H9 (cell line): ENCODE measurements at regions not wholly inside any gene's neighbourhood (a gene's known extent, or its start where the extent isn't known, plus 50 kb on each side); places are given as distances from the start of the nearest gene placed in this dataset.

Source experiments
- DNase-seq: peaks from one replicate; pipeline ENCODE4 v3.0.0-alpha.2; 2017
- H2AFZ ChIP-seq: one replicate; pipeline ENCODE4 v1.6.1; 2013; ENCODE audit warnings: mild to moderate bottlenecking, low read length, control low read depth, moderate library complexity
- H2AK5ac ChIP-seq: 2 replicates; pipeline ENCODE4 v1.6.1; 2013; ENCODE audit warnings: low read length, control low read depth, mixed read lengths; ENCODE audit not compliant: insufficient read length
- H2BK120ac ChIP-seq: one replicate; pipeline ENCODE4 v1.6.1; 2013; ENCODE audit warnings: low read depth, mild to moderate bottlenecking, low read length, control low read depth, inconsistent platforms; ENCODE audit not compliant: poor library complexity, severe bottlenecking
- H2BK12ac ChIP-seq: 2 replicates; pipeline ENCODE4 v1.6.1; 2013; ENCODE audit warnings: low read length, control low read depth, mixed read lengths, low read depth; ENCODE audit not compliant: insufficient read length
- H2BK15ac ChIP-seq: 2 replicates; pipeline ENCODE4 v1.6.1; 2013; ENCODE audit warnings: low read depth, low read length, control low read depth
- H2BK20ac ChIP-seq: one replicate; pipeline ENCODE4 v1.6.1; 2013; ENCODE audit warnings: low read depth, mild to moderate bottlenecking, low read length, control low read depth, inconsistent platforms; ENCODE audit not compliant: poor library complexity, severe bottlenecking
- H2BK5ac ChIP-seq: 2 replicates; pipeline ENCODE4 v1.6.1; 2013; ENCODE audit warnings: low read length, control low read depth, mixed read lengths; ENCODE audit not compliant: insufficient read length
- H3K14ac ChIP-seq: 2 replicates; pipeline ENCODE4 v1.6.1; 2013; ENCODE audit warnings: low read length, control low read depth; ENCODE audit not compliant: insufficient read depth
- H3K18ac ChIP-seq: 2 replicates; pipeline ENCODE4 v1.6.1; 2013; ENCODE audit warnings: low read depth, mild to moderate bottlenecking, mixed read lengths, low read length, control low read depth; ENCODE audit not compliant: insufficient read length
- H3K23ac ChIP-seq: 2 replicates; pipeline ENCODE4 v1.6.1; 2013; ENCODE audit warnings: low read length, control low read depth, mixed read lengths, low read depth; ENCODE audit not compliant: insufficient read length
- H3K23me2 ChIP-seq: 2 replicates; pipeline ENCODE4 v1.6.1; 2013; ENCODE audit warnings: low read depth, mild to moderate bottlenecking, mixed read lengths, low read length, control low read depth; ENCODE audit not compliant: insufficient read length, poor library complexity, severe bottlenecking
- H3K27ac ChIP-seq: 2 replicates; pipeline ENCODE4 v1.5.1; 2013; ENCODE audit warnings: low read length, control low read depth, mixed read lengths, low read depth; ENCODE audit not compliant: insufficient read length
- H3K27me3 ChIP-seq: 2 replicates; pipeline ENCODE4 v1.6.1; 2013; ENCODE audit warnings: low read length, control low read depth, inconsistent platforms; ENCODE audit not compliant: insufficient read depth
- H3K4ac ChIP-seq: 2 replicates; pipeline ENCODE4 v1.6.1; 2013; ENCODE audit warnings: low read depth, mild to moderate bottlenecking, control low read depth, inconsistent platforms, low read length, moderate library complexity
- H3K4me1 ChIP-seq: 2 replicates; pipeline ENCODE4 v1.6.1; 2013; ENCODE audit warnings: low read length, control low read depth, inconsistent platforms; ENCODE audit not compliant: insufficient read depth
- H3K4me2 ChIP-seq: 2 replicates; pipeline ENCODE4 v1.6.1; 2013; ENCODE audit warnings: low read length, control low read depth, mixed read lengths; ENCODE audit not compliant: insufficient read length, insufficient read depth
- H3K56ac ChIP-seq: 2 replicates; pipeline ENCODE4 v1.6.1; 2013; ENCODE audit warnings: low read depth, mild to moderate bottlenecking, mixed read lengths, low read length, control low read depth; ENCODE audit not compliant: insufficient read length
- H3K79me1 ChIP-seq: 2 replicates; pipeline ENCODE4 v1.6.1; 2013; ENCODE audit warnings: low read depth, mild to moderate bottlenecking, moderate library complexity, low read length, control low read depth, inconsistent platforms; ENCODE audit not compliant: insufficient read depth, poor library complexity, severe bottlenecking
- H3K79me2 ChIP-seq: 2 replicates; pipeline ENCODE4 v1.6.1; 2013; ENCODE audit warnings: low read length, control low read depth, inconsistent platforms; ENCODE audit not compliant: insufficient read depth
- H3K9ac ChIP-seq: 2 replicates; pipeline ENCODE4 v1.6.1; 2013; ENCODE audit warnings: low read length, control low read depth, mixed read lengths; ENCODE audit not compliant: insufficient read length; ENCODE audit errors: extremely low read depth
- H3K9me3 ChIP-seq: one replicate; pipeline ENCODE4 v1.6.1; 2013; ENCODE audit warnings: low read depth, low read length, inconsistent platforms; ENCODE audit not compliant: control insufficient read depth
- H3T11ph ChIP-seq: one replicate; pipeline ENCODE4 v1.6.1; 2013; ENCODE audit warnings: mild to moderate bottlenecking, low read length, control low read depth, inconsistent platforms
- H4K20me1 ChIP-seq: one replicate; pipeline ENCODE4 v1.6.1; 2013; ENCODE audit not compliant: control insufficient read depth, insufficient read length, insufficient read depth
- H4K5ac ChIP-seq: 2 replicates; pipeline ENCODE4 v1.6.1; 2013; ENCODE audit warnings: low read depth, mild to moderate bottlenecking, mixed read lengths, low read length, control low read depth; ENCODE audit not compliant: insufficient read length
- H4K8ac ChIP-seq: replicated peaks from 2 replicates; pipeline ENCODE4 v1.6.1; 2013; ENCODE audit warnings: low read length, control low read depth, mixed read lengths, low read depth; ENCODE audit not compliant: insufficient read length
- H4K91ac ChIP-seq: 2 replicates; pipeline ENCODE4 v1.6.1; 2013; ENCODE audit warnings: low read depth, mild to moderate bottlenecking, moderate library complexity, mixed read lengths, low read length, control low read depth; ENCODE audit not compliant: insufficient read length
- H3K27ac Mint-ChIP-seq, 3 experiments: 2 replicates in 2 of 3; 3 replicates in 1 of 3; pipeline ENCODE4 v1.8.0; 2020 to 2021; ENCODE audit warnings: mixed read lengths in 3 of 3, mild to moderate bottlenecking in 1 of 3, moderate library complexity in 1 of 3
- H3K27me3 Mint-ChIP-seq: 2 replicates; pipeline ENCODE4 v1.8.0; 2021; ENCODE audit warnings: low read depth, mild to moderate bottlenecking, moderate library complexity, mixed read lengths
- H3K36me3 Mint-ChIP-seq, 3 experiments: 2 replicates in 2 of 3; 3 replicates in 1 of 3; pipeline ENCODE4 v1.8.0; 2020 to 2021; ENCODE audit warnings: low read depth in 3 of 3, mixed read lengths in 3 of 3; ENCODE audit not compliant: insufficient read depth in 1 of 3
- H3K4me1 Mint-ChIP-seq, 2 experiments: 2 replicates each; pipeline ENCODE4 v1.8.0; 2020; ENCODE audit warnings: mixed read lengths in 2 of 2
- H3K4me3 Mint-ChIP-seq, 2 experiments: 2 replicates in 1 of 2; 3 replicates in 1 of 2; pipeline ENCODE4 v1.8.0; 2020 to 2021; ENCODE audit warnings: mild to moderate bottlenecking in 2 of 2, mixed read lengths in 2 of 2, moderate library complexity in 1 of 2
- H3K9me3 Mint-ChIP-seq, 2 experiments: 2 replicates in 1 of 2; 3 replicates in 1 of 2; pipeline ENCODE4 v1.8.0; 2020; ENCODE audit warnings: mild to moderate bottlenecking in 2 of 2, mixed read lengths in 2 of 2, moderate library complexity in 1 of 2
- CTCF ChIP-seq: fragments of 200-600 bp; sonication (generic); conservative IDR thresholded peaks from 3 replicates; pipeline ENCODE4 v1.8.0; 2021; ENCODE audit warnings: antibody characterized with exemption, mild to moderate bottlenecking
- WGBS: extraction: QIAGEN DNeasy Blood & Tissue Kit; methylation state at CpG from one replicate; pipeline ENCODE4 v1.1.7; 2013; ENCODE audit warnings: missing lambda C conversion rate, low lambda C conversion rate, mixed read lengths; ENCODE audit not compliant: insufficient read length; ENCODE audit errors: extremely low coverage; 5-methylcytosine and 5-hydroxymethylcytosine counted together

GRCh38 chr16:82337355-82337754 is 167.3 kb upstream of the MPHOSPH6 start:
- no peak overlapping the region for H3K4ac ChIP-seq
- H3K27me3 Mint-ChIP-seq: peaks cover 2% of the 10 kb centered on the region

More at GRCh38 chr16:82337355-82337754, 167.3 kb upstream of the MPHOSPH6 start:
- no peak for TF ChIP-seq CTCF
- Histone ChIP-seq H2BK120ac (no peak overlapping the region), H3K27me3 (no peaks in the 10 kb centered on the region), H3K56ac (no peak overlapping the region), H2AK5ac (no peak overlapping the region), H4K91ac (no peak overlapping the region), H3K9me3 (no peaks in the 10 kb centered on the region), H2BK12ac (no peak overlapping the region), H3K4me1 (no peaks in the 10 kb centered on the region), H3T11ph (no peak overlapping the region), H2BK20ac (no peak overlapping the region), H3K4me2 (no peak overlapping the region), H3K27ac (no peak overlapping the region), H3K23ac (no peak overlapping the region), H3K18ac (no peak overlapping the region), H3K14ac (no peak overlapping the region), H3K79me2 (no peaks in the 10 kb centered on the region), H3K79me1 (no peaks in the 10 kb centered on the region), H4K8ac (no peak overlapping the region), H3K23me2 (no peaks in the 10 kb centered on the region), H4K5ac (no peak overlapping the region), H2BK5ac (no peak overlapping the region), H2BK15ac (no peak overlapping the region), H3K9ac (no peak overlapping the region), H4K20me1 (no peaks in the 10 kb centered on the region), H2AFZ (no peak overlapping the region)
- no CpG with 5 or more reads among the region's 3 CpGs for WGBS
- DNase-seq: no peak
- Mint-ChIP-seq H3K9me3 (peaks cover 7 to 12% of the 10 kb centered on the region in 2 experiments; a peak in 4 of 5 replicates), H3K4me3 (no peak overlapping the region), H3K27ac (no peak overlapping the region), H3K36me3 (no peaks in the 10 kb centered on the region; a peak in 2 of 7 replicates), H3K4me1 (peaks cover 7 to 8% of the 10 kb centered on the region in 2 experiments; a peak in 2 of 4 replicates)
